ENCODE measurements at regions not wholly inside any gene's neighbourhood (a gene's known extent, or its start where the extent isn't known, plus 50 kb on each side); places are given as distances from the start of the nearest gene placed in this dataset.
A peak's percentile ranks its signal among the peaks of the same experiment; 100 is the strongest.

DNA sequence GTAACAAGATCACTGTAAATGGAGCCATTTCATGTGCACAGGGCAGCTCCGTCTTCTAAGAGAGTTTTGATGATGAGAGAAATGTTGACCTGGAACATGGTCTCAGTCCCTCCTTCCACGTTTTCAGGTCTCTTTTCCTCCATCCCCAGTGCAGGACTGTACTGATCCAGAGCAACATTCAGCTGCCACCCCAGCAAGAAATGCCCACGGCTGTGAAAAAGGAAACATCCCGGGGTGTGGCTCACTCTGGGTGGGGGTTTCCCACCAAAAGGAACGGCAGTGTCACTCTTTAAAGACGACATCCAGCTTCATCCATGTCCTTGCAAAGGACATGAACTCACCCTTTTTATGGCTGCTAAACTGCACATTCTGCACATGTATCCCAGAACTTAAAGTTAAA, 92.6 kb downstream of the ERMARD start:
- ATAC-seq (ENCODE audit: low FRiP score) (no peak), DNase-seq (no peak)
- Histone ChIP-seq H3K4me3 (ENCODE audit: low read length in 2 of 2) (no peak overlapping the region), H3K27me3 (ENCODE audit: control insufficient read depth in 1 of 2, insufficient read depth in 2 of 2, low read length in 1 of 2) (no peaks in the 10 kb centered on the region), H3K4me1 (ENCODE audit: control insufficient read depth in 1 of 2, insufficient read depth in 2 of 2, low read length in 2 of 2) (no peaks in the 10 kb centered on the region), H3K9me3 (ENCODE audit: control insufficient read depth, low read length) (no peaks in the 10 kb centered on the region), H3K36me3 (ENCODE audit: control insufficient read depth in 1 of 2, insufficient read depth in 2 of 2, low read length in 1 of 2) (no peaks in the 10 kb centered on the region), H3K27ac (ENCODE audit: low read depth in 1 of 2, low read length in 2 of 2) (no peak overlapping the region)
- 64% methylated on average over 6 of the region's 6 CpGs for WGBS, 2 donors
- intact Hi-C loops (cut with DNase I), result no loop called here

DNA sequence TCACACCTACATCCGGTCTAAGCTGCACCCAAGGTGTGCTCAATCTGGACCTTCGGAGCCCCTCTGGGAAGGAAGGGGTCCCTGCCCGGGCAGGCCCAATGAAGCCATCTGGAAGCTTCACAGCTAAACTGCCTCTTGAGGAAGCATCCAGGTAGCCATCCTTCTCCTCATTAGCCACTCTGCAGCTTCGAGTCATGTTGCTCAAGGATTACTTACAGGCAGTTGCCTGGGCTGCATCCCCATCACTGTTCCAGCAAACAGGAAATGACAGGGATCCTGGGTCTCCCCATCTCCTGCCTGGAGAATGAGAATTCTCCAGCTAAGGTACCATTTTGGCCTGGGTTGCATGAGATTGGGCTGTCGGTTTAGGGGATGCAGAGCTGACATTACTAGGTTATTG, 91.7 kb downstream of the ERMARD start:
- Histone ChIP-seq H3K9me3 (ENCODE audit: control insufficient read depth, low read length) (no peaks in the 10 kb centered on the region), H3K36me3 (ENCODE audit: control insufficient read depth in 1 of 2, insufficient read depth in 2 of 2, low read length in 1 of 2) (no peaks in the 10 kb centered on the region), H3K4me1 (ENCODE audit: control insufficient read depth in 1 of 2, insufficient read depth in 2 of 2, low read length in 2 of 2) (no peaks in the 10 kb centered on the region), H3K4me3 (ENCODE audit: low read length in 2 of 2) (no peak overlapping the region), H3K27ac (ENCODE audit: low read depth in 1 of 2, low read length in 2 of 2) (no peak overlapping the region), H3K27me3 (ENCODE audit: control insufficient read depth in 1 of 2, insufficient read depth in 2 of 2, low read length in 1 of 2) (no peaks in the 10 kb centered on the region)
- intact Hi-C loops (cut with DNase I), result no loop called here
- DNase-seq, result no peak
- no peak for ATAC-seq (ENCODE audit: low FRiP score)
- WGBS, 2 donors, result 84% methylated on average over 5 of the region's 5 CpGs

DNA sequence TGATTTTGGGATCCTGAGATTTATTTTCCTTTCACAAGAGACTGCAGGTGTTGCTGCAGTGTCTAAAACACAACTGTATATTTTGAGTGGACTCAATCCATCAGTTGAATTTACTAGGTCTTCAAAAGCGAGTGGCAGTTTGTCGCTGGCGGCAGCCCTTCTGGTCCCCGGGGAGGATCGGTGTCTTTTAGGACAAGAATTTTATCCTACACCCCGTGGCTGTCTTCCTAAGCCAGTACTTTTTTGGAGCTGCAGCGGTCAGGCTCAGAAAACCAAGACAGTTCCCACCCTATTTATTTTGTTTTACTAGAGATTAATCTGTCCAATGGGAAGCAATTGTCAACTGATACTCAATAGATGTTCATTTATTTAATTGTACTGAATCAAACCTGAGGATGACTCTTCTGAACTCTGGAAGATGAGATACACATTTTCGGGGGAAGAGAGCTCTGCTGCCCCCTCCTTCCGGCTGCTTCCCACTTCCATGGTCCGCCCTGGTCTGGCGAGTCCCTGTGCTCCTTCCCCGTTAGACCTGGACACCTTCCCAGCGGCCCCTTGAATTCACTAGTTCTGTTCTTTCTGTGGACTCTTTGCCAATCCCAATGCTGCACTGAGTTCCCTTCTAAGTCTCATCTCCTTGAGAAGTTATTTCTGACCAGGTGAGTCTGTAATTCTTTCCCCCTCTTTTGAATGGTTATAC, 90.6 kb downstream of the ERMARD start:
- Histone ChIP-seq H3K4me3 (ENCODE audit: low read length in 2 of 2) (no peak overlapping the region), H3K27me3 (ENCODE audit: control insufficient read depth in 1 of 2, insufficient read depth in 2 of 2, low read length in 1 of 2) (no peaks in the 10 kb centered on the region), H3K9me3 (ENCODE audit: control insufficient read depth, low read length) (no peaks in the 10 kb centered on the region), H3K36me3 (ENCODE audit: control insufficient read depth in 1 of 2, insufficient read depth in 2 of 2, low read length in 1 of 2) (no peaks in the 10 kb centered on the region), H3K27ac (ENCODE audit: low read depth in 1 of 2, low read length in 2 of 2) (no peak overlapping the region), H3K4me1 (ENCODE audit: control insufficient read depth in 1 of 2, insufficient read depth in 2 of 2, low read length in 2 of 2) (no peaks in the 10 kb centered on the region)
- intact Hi-C loops (cut with DNase I), result no loop called here
- WGBS, 2 donors, result 69 to 75% methylated on average over 13 of the region's 13 CpGs
- DNase-seq (peak in 1 of 2 donors; percentile 38), ATAC-seq (ENCODE audit: low FRiP score) (no peak)

DNA sequence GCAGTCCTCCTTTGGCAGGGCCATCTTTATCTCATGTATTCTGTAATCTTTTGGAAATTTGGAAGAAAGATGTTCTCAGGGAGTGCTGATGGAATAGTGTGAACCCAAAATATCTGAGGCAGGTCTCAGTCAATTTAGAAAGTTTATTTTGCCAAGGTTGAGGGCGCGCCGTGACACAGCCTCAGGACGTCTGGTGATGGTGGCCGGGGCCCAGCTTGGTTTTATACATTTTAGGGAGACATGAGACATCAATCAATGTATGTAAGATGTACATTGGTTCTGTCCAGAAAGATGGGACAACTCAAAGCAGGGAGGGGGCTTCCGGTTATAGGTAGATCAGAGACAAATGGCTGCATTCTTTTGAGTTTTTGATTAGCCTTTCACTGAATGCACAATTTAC, 89.8 kb downstream of the ERMARD start:
- intact Hi-C loops (cut with DNase I), result no loop called here

DNA sequence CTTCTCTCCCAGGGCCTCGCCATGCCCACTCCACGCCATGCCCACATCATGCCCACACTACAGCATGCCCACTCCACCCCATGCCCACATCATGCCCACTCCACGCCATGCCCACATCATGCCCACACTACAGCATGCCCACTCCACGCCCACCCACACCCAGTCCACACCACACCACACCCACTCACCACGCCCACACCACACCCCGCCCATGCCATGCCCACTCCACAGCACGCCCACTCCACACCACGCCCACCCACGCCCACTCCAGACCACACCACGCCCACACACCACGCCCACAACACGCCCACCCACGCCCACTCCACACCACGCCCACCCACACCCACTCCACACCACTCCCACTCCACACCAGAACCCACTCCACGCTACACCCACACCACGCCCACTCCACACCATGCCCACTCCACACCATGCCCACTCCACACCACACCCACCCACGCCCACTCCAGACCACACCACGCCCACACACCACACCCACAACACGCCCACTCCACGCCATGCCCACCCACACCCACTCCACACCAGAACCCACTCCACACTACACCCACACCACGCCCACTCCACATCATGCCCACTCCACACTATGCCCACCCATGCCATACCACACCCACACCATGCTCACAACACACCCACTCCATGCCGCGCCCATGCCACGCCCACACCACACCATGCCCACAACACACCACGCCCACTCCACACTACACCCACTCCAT, 88.6 kb downstream of the ERMARD start:
- no peaks in the 10 kb centered on the region for H3K27me3 ChIP-seq (ENCODE audit: control insufficient read depth in 1 of 2, insufficient read depth in 2 of 2, low read length in 1 of 2)
- intact Hi-C loops (cut with DNase I), result no loop called here
- 89 to 93% methylated on average over 25 of the region's 25 CpGs for WGBS, 2 donors
- peak in 1 of 2 donors; percentile 73 for DNase-seq
- no peaks in the 10 kb centered on the region for H3K9me3 ChIP-seq (ENCODE audit: control insufficient read depth, low read length)
- H3K4me1 ChIP-seq (ENCODE audit: control insufficient read depth in 1 of 2, insufficient read depth in 2 of 2, low read length in 2 of 2), result no peaks in the 10 kb centered on the region
- peak; percentile 40 for ATAC-seq (ENCODE audit: low FRiP score)
- H3K27ac ChIP-seq (ENCODE audit: low read depth in 1 of 2, low read length in 2 of 2), result no peak overlapping the region
- H3K36me3 ChIP-seq (ENCODE audit: control insufficient read depth in 1 of 2, insufficient read depth in 2 of 2, low read length in 1 of 2), result no peaks in the 10 kb centered on the region
- no peak overlapping the region for H3K4me3 ChIP-seq (ENCODE audit: low read length in 2 of 2)

More for the DNA sequence above, 89.8 kb downstream of the ERMARD start:
- Histone ChIP-seq H3K36me3 (ENCODE audit: control insufficient read depth in 1 of 2, insufficient read depth in 2 of 2, low read length in 1 of 2) (no peaks in the 10 kb centered on the region), H3K4me1 (ENCODE audit: control insufficient read depth in 1 of 2, insufficient read depth in 2 of 2, low read length in 2 of 2) (no peaks in the 10 kb centered on the region), H3K27ac (ENCODE audit: low read depth in 1 of 2, low read length in 2 of 2) (no peak overlapping the region), H3K4me3 (ENCODE audit: low read length in 2 of 2) (no peak overlapping the region), H3K27me3 (ENCODE audit: control insufficient read depth in 1 of 2, insufficient read depth in 2 of 2, low read length in 1 of 2) (no peaks in the 10 kb centered on the region), H3K9me3 (ENCODE audit: control insufficient read depth, low read length) (no peaks in the 10 kb centered on the region)
- peak in 1 of 2 donors; percentile 36 for DNase-seq
- ATAC-seq (ENCODE audit: low FRiP score), result no peak
- WGBS, 2 donors, result 88 to 93% methylated on average over 6 of the region's 6 CpGs

DNA sequence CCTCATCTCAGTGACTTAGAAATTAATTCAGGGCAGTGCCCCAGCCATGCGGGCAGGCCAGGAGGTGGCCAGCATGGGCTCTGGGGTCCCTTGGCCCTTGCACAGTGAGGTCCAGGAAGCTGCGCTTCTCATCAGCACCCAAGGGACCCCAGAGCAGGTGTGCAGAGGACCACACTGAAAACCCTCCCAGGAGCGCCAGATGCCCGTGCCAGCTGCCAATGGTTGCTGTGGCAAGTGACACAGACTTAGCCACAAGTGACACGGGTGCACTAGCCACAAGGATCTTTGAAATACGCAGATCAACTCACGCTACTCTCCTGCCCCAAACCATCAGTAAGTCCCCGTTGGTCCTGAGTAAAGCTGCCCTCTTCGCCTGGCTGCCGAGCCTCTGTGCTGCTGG, 88.1 kb downstream of the ERMARD start:
- ATAC-seq (ENCODE audit: low FRiP score) (no peak), DNase-seq (peak in 1 of 2 donors; percentile 64)
- H3K27me3 ChIP-seq (ENCODE audit: control insufficient read depth in 1 of 2, insufficient read depth in 2 of 2, low read length in 1 of 2), result no peaks in the 10 kb centered on the region
- H3K36me3 ChIP-seq (ENCODE audit: control insufficient read depth in 1 of 2, insufficient read depth in 2 of 2, low read length in 1 of 2), result no peaks in the 10 kb centered on the region
- intact Hi-C loops (cut with DNase I), result no loop called here
- no peak overlapping the region for H3K27ac ChIP-seq (ENCODE audit: low read depth in 1 of 2, low read length in 2 of 2)
- WGBS, 2 donors, result 93 to 97% methylated on average over 10 of the region's 10 CpGs
- H3K4me3 ChIP-seq (ENCODE audit: low read length in 2 of 2), result no peak overlapping the region
- no peaks in the 10 kb centered on the region for H3K4me1 ChIP-seq (ENCODE audit: control insufficient read depth in 1 of 2, insufficient read depth in 2 of 2, low read length in 2 of 2)
- H3K9me3 ChIP-seq (ENCODE audit: control insufficient read depth, low read length), result no peaks in the 10 kb centered on the region

DNA sequence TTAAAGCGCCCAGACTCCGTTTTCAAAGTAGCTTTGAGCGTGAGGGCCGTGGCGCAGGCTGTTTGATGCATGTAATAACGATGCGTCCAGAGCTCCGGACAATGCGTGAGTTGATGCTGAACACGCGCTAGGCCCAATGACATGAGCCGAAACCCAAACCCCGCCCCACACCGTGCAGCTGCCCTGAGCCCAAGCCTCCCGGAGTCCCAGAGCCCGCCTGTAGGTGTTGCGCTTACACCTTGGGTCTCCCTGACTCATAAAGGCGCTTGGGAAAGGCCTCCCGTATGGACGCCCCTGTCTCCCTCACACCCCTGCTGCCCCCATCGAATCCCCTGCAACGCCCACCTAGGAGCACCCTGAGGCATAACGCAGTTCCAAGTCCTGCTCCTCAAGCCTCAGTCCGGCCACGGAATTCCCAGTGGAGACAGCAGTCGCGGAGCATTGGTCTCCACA, 87.6 kb downstream of the ERMARD start:
- Histone ChIP-seq H3K9me3 (ENCODE audit: control insufficient read depth, low read length) (no peaks in the 10 kb centered on the region), H3K27me3 (ENCODE audit: control insufficient read depth in 1 of 2, insufficient read depth in 2 of 2, low read length in 1 of 2) (no peaks in the 10 kb centered on the region), H3K4me3 (ENCODE audit: low read length in 2 of 2) (no peak overlapping the region), H3K4me1 (ENCODE audit: control insufficient read depth in 1 of 2, insufficient read depth in 2 of 2, low read length in 2 of 2) (no peaks in the 10 kb centered on the region), H3K27ac (ENCODE audit: low read depth in 1 of 2, low read length in 2 of 2) (no peak overlapping the region), H3K36me3 (ENCODE audit: control insufficient read depth in 1 of 2, insufficient read depth in 2 of 2, low read length in 1 of 2) (no peaks in the 10 kb centered on the region)
- intact Hi-C loops (cut with DNase I), result no loop called here
- DNase-seq, result peak in 1 of 2 donors; percentile 75
- peak; percentile 7 for ATAC-seq (ENCODE audit: low FRiP score)
- WGBS, 2 donors, result 90 to 91% methylated on average over 27 of the region's 27 CpGs

DNA sequence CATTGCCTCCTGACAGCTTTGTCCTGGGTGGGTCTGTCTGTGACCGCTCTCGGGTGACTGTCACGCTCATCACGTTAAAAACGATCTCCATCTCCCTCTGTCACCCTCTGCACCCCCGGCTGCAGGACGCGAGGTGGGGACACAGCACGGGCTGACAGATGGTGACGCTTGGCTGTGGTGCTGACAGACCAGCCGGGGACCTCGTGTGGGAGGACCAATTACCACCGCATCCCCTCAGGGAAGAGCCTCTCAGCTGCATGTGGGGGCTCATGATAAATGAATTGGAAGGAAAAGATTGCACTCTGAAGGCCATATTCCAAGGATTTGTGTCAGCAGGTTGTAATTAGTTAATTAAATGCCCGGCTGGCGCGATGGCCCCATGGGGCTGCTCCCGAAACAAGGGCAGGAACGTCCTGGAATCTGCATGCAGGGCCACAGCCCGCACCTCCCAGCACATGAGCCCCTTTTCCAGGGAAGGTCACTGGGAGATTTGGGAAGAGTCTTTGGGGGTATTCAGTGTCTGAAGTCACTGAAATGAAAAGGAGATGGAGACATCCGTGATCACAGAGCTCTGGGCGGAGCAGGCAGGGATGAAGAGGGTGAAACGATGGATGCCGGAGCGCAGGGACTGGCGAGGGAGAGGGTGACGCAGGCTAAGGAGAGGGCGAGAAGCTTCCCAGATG, 87.1 kb downstream of the ERMARD start:
- no peaks in the 10 kb centered on the region for H3K36me3 ChIP-seq (ENCODE audit: control insufficient read depth in 1 of 2, insufficient read depth in 2 of 2, low read length in 1 of 2)
- no peaks in the 10 kb centered on the region for H3K27me3 ChIP-seq (ENCODE audit: control insufficient read depth in 1 of 2, insufficient read depth in 2 of 2, low read length in 1 of 2)
- ATAC-seq (ENCODE audit: low FRiP score), result no peak
- H3K4me1 ChIP-seq (ENCODE audit: control insufficient read depth in 1 of 2, insufficient read depth in 2 of 2, low read length in 2 of 2), result no peaks in the 10 kb centered on the region
- no peaks in the 10 kb centered on the region for H3K9me3 ChIP-seq (ENCODE audit: control insufficient read depth, low read length)
- WGBS, 2 donors, result 72 to 74% methylated on average over 27 of the region's 27 CpGs
- H3K27ac ChIP-seq (ENCODE audit: low read depth in 1 of 2, low read length in 2 of 2), result no peak overlapping the region
- intact Hi-C loops (cut with DNase I), result no loop called here
- no peak overlapping the region for H3K4me3 ChIP-seq (ENCODE audit: low read length in 2 of 2)
- peak in 1 of 2 donors; percentile 32 for DNase-seq
